ENCODE measurements at regions not wholly inside any gene's neighbourhood (a gene's known extent, or its start where the extent isn't known, plus 50 kb on each side); places are given as distances from the start of the nearest gene placed in this dataset.

GRCh38 chr16:5854027-5854426 is 756.4 kb upstream of the EEF2KMT start:
- TF ChIP-seq CTCF (IDR thresholded peaks at IDR 0.05) (no peak), POLR2A (IDR thresholded peaks at IDR 0.05) (no peak)
